ENCODE measurements at regions not wholly inside any gene's neighbourhood (a gene's known extent, or its start where the extent isn't known, plus 50 kb on each side); places are given as distances from the start of the nearest gene placed in this dataset.

DNA sequence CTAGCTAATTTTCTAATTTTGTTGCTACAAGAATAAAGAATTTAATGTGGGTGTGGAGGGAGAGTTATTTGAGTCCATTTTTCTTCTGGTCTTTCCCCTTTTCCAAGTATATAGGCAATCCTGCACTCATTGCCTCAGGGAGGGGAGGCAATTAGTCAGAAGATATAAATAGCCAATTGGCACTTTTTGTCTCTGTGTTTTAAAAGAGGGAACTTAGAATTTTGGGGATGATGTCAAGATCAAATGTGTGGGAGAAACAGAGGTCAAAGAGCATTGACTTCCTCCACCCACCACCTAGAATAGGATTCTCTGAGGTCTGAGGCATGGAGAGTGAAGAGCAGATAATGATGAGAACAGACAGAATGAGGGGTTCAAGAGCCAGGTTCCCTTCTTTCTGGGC lies 120.3 kb upstream of the ZC3H12C start:
- no peak for DNase-seq (ENCODE audit: low spot score)

DNA sequence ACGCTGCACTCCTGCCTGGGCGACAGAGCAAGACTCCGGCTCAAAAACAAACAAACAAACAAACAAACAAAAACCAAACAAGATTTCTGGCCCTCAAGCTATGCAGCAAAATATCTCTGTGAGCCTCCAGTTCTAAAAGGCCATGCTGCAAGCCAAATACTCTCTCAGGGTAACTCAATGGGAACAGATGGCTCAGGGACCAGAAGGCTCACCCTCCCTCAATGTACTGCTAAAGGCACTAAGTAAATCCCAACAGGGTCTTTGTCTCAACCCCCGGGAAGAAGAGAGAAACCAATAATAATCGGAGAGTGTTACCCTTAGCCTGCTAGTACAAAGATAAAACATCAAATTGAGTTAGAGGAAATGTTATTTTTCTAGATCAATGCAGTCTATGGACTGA lies 119.7 kb upstream of the ZC3H12C start:
- DNase-seq (ENCODE audit: low spot score), result no peak

DNA sequence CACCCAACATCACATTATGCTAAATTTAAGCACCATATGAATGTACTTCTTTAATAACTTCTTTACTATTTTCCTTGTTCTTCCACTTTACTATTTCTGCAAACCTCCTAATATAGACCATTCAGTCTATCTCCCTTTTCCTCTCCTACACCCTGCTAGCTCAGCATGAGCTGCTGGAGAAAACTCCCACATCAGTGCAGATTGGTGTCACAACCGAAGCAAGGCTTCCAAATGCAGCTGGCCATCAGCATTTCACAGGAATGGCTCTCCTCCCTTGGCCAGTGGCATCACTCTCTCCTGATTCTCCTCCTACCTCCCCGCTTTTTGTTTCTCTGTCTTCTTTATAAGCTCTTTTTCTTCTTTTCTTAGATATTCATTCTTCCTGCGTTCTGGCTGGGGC lies 118.7 kb upstream of the ZC3H12C start:
- no peak for DNase-seq (ENCODE audit: low spot score)

DNA sequence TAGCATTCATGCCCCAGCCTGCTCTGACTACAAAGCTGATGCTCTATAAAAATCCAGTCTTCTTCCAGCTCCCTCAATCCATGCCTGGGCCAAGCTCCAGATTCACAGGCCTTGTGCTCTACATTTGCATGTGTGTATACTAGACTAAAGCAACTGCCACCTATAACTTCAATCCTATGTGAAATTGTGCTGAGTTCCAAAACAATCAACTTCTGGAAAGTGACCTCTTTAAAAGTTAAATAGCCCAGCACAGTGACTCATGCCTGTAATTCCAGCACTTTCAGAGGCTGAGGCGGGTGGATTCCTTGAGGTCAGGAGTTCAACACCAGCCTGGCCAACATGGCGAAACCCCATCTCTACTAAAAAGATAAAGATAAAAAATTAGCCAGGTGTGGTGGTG lies 114.3 kb upstream of the ZC3H12C start:
- no peak for DNase-seq (ENCODE audit: low spot score)

DNA sequence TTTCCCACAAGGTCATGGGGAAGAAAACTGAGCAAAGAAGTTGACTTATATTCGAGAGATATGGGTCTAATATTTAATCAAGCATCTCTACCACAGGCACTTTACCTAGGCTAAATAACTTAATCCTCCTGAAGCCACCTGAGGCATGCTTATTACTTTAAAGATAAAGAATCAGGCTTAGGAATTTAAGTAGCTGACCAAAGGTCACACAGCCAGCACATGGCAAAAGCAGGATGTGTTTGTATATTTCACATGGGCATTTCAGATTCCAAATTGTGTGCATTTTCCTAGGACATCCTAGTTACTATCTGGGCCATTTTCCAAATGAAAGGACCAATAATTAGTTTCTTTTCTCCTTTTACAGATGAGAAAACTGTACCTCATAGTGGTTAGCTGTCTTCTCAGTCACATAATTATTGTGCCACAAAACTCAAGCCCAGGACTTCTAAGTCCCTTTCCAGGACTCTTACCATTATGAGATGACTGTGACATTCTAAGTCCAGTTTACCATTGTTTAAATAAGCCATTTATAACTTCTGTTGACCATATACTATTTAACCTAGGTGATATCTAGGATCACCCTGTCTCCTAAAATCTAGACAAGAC lies 112.1 kb upstream of the ZC3H12C start:
- no peak for DNase-seq (ENCODE audit: low spot score)

DNA sequence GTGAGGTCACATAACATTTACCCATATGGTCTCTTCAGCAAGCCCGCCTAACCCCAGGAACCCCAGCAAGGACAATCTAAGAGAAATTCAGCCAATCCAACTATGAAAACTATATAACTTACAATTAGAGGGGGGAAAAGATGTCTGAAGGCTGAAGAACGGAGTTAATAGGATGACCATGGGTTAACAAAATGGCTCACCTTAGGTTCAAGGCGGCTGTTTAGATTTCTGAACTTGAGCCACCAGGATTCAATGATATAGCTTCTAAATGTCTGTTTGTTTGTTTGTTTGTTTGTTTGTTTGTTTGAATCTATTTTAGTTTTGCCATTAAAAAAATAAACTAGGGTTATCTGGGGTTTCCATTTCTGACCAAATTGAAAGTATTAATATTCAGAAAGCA lies 109.8 kb upstream of the ZC3H12C start:
- DNase-seq (ENCODE audit: low spot score), result no peak

DNA sequence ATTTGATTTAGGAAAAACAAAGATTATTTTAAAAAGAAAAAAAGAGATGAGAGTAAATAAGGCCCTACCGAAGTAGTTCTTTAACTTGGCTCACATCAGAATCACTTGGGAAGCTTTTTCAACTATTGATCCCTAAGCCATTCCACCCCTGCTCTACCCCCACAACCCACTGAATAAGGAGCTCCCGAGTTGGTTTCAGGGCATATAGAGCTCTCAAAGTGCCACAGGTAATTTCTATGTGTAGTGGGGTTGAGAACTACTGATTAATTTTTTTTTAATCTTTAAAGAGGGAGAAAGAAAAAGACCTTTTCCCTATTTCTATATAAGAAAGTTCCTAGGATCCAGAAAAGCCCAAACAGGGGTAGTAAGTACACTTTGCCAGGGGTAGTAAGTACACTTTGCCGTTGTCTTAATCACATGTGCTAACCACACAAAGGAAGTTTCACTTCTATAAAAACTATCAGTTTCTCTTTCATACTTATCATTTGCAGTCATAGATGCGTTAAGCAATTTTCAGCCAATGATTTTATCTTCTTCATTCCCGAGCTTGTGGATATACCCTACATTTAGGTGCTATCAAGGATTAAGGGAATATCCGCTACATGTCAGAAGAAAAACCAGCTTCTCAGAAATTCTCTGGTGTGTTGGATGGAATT lies 108.4 kb upstream of the ZC3H12C start:
- DNase-seq (ENCODE audit: low spot score), result no peak

DNA sequence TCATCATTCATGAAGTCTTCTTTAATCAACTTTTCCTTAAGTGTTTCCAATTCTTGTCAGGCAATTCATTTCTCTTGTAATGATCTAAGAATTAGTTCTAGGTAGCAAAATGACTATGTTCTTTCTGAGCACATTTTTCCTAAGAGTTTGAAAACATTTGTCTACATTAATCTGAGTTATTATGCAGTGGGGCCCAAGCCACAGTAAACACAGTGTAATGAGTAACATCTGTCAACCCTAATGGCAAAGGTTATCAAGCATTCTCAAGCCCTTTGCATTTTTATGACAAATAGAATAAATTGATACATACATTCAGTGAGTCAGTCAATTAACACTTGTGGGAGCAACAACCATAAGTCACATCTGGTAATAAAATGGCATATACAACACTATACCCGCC lies 106.7 kb upstream of the ZC3H12C start:
- no peak for DNase-seq (ENCODE audit: low spot score)

DNA sequence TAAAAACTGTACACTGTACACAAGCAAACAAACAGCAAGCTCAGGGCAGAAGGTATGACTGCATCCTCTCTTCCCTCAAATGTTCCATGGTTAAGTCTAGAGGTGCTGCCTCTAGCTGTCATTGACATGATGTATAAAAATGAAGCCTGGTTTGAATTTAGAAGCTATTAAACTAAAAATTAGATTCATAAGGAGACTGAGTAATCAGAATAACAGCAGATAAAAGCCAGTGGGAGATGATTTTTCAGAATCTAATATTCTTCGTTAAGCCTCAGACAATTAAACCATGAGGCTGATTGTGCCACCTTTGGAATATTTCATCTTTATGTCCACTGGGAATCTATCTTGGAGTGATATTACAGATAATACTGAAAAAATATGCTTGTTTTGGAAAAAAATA lies 101.4 kb upstream of the ZC3H12C start:
- DNase-seq (ENCODE audit: low spot score), result no peak

DNA sequence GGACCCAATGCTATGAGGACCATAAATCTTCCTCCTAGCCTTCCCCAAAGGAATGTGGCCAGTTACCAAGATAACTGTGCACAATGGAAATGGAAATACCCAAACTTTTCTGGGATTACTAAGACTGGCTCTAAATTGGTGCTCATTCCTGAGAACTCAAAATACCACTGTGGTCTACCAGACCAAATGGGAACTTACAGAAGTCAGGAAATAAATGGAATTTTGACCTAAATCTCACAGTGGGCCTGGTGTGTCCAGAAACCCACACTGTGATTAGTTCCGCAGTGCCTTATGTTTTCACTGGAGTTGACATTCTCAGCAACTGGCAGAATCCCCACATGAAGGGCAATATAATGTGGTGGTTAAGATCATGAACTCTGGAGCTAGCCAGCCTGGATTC lies 99.4 kb upstream of the ZC3H12C start:
- DNase-seq (ENCODE audit: low spot score), result peak; percentile 60

DNA sequence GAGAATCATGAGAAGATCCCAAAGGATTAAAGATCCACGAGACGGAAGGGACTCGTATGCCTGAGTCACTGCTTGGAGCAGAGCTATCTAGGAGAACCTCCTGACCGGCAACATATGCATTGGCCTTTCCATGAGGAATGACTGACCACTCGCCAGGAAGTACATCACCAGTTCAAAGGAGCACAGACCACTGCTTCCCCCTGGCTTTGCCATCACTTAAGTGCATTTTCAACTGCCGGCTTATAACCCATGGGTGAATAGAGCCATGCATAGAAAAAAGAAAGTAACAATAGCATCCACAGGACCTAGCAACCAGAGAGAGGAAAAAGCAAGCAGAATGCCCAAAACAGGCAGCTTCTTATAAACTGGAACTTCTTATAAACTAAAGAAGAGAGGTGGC lies 98.3 kb upstream of the ZC3H12C start:
- DNase-seq (ENCODE audit: low spot score), result no peak

DNA sequence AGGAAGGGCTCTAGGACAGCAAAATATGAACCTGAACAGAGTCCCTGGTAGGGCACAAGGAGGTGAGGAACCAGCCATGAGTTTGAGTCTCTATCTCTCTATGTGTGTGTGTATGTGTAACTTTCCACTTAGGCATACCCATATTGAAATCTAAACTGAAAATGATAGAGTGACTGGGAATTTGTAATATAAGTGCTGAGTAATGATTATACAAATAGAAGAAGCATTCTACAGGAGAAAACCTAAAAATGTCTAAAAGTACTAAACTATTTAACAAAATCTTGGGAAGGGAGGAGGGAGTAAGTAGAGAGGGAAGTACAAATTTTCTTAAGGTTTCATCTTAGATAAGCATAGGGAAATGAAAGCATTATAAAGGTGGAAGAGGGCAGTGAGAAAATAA lies 97.1 kb upstream of the ZC3H12C start:
- DNase-seq (ENCODE audit: low spot score), result no peak

DNA sequence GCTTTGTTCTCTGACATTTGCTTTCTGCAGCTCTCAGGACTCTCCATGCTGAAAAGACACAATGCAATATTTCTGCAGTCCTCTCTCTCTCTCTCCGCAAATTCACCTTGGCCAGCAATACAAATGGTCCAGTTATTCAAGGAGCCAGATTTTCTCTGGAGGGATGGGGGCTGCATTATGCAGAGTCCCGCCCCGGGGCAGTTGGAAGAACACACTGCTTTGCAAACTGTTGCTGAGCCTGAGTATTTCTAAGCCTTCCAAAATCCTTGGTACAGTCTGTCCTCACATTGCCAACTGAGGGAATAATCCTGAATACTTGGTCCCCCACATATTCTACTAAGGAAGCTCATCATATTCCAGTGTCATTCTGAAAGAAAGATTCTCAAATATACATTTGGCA lies 94.3 kb upstream of the ZC3H12C start:
- no peak for DNase-seq (ENCODE audit: low spot score)

DNA sequence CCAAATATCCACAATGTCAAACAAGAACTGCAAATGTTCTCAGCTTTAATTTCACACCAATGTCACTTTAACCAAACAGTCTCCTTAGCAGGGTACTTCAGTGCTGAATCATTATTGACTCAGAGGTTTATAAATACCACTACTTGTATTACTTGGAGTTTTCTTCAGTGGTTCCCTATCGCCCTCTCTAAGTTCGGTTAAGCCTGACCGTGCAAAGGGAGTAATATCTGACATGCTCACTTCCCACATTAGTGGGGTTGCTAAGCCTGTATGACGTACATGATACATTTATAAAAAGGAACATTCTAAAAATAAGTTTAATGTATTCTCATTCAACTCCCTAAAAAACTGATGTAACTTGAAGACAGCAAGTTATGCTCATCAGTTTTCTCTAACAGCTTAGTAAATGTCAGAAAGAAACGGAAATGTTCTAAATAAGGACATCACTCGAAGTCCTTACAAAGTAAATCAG lies 93.1 kb upstream of the ZC3H12C start:
- DNase-seq (ENCODE audit: low spot score), result peak; percentile 89

DNA sequence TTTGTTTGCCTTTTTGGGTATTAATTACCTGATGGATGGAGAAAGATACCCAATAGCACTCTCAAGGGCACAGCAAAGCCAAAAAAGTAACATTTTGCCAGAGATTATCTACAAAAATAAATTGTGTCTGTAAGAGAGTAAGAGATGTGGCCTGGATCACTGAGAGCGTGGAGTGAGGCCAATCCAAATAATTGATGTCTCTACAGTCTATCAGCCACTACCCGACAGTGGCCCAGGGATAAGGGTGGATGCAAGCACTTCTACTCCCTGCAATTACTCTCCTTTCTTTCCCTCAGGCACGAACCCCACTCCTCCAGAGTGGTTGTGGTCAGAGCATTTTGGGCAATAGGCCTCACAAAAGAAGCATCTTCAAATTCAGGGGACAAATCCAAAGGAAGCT lies 92.3 kb upstream of the ZC3H12C start:
- DNase-seq (ENCODE audit: low spot score), result no peak

DNA sequence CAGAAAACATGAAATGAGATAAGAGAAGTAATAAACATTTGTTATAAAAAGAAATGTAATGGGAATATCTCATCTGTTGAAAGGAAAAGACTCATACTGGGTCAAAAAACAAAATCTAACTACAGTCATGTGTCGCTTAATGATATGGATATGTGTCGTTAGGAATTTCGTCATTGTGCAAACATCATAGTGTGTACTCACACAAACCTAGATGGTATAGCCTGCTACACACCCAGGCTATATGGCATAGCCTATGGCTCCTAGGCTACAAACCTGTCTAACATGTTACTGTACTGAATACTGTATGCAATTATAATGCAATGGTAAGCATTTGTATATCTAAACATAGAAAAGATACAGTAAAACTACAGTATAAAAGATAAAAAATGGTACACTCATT lies 89.8 kb upstream of the ZC3H12C start:
- no peak for DNase-seq (ENCODE audit: low spot score)

DNA sequence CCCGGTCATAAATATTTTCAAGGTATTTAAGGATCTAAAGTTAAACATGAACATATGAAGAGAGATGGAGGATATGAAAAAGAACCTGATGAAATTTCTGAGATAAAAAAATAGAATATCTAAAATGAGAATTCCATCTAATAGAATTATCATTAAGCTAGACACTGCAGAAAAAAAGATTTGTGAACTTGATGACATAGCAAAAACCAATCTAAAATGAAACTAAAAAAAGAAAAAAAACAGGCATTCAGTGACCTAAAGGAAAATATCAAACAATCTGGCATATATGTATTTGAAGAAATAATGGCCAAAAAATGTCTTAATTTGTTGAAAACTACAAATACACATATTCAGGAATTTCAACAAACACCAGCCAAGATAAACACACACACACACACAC lies 81.6 kb upstream of the ZC3H12C start:
- DNase-seq (ENCODE audit: low spot score), result no peak

DNA sequence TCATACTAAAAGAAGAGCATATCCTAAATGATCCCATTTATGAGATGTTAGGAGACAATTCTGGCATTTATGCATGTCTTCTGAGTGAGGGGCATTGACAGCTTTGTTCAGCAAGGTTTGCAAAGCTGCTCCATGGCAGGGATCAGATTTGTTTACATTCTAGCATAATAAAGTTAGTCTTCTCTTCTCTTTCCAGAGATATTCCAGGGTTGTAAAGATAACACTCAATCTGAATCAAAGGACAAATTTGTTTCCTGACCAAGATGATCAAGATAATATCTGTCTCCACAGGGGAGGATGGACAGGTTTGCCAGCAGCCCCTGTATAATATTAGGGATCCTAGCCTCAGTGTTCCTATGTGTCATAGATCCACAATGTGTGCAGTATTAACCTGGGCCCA lies 77.5 kb upstream of the ZC3H12C start:
- DNase-seq (ENCODE audit: low spot score), result no peak

DNA sequence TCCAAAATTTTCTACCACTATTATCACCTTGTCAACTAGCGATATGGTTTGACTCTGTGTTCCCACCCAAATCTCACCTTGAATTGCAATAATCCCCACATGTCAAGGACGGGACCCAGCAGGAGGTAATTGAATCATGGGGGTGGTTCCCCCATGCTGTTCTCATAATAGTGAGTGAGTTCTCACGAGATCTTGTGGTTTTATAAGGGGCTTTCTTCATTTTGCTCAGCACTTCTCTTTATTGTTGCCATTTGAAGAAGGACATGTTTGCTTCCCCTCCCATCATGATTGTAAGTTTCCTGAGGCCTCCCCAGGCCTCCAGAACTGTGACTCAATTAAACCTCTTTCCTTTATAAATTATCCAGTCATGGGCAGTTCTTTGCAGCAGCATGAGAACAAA lies 73.5 kb upstream of the ZC3H12C start:
- DNase-seq (ENCODE audit: low spot score), result no peak

DNA sequence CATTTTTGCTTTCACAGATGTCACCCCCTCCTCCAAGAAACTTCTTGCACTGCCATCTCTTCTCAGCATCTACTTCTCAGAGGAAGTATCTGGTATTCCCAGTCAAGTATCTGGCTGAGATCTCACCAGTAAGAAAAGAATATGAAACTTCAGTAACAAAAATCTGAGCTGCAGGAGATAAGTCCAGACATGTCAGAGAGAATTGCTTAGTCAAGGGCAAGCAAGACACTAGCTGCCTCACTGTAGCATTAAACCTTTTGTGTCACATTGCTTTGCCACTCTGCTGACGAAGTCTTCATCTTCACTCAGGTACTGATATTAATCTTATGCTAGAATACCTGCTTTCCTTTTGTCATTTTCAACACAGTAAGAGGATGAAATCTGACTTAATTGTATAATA lies 70.6 kb upstream of the ZC3H12C start:
- no peak for DNase-seq (ENCODE audit: low spot score)

DNA sequence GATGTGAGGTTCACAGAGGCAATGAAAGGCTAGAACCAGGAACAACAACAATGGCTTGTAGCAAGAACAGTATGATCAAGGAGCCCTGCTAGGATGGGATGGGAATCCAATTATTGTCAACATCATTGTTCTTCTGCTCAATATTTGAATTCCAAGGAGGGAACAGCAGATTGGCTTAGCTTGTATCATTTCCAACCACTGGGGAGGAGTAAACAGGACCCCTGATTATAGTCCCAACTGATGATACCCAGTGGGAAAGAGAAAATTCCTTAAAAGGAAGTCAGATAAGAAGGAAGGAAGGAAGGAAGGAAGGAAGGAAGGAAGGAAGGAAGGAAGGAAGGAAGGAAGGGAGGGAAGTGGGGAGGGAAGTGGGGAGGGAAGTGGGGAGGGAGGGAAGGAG lies 69.5 kb upstream of the ZC3H12C start:
- DNase-seq (ENCODE audit: low spot score), result no peak

DNA sequence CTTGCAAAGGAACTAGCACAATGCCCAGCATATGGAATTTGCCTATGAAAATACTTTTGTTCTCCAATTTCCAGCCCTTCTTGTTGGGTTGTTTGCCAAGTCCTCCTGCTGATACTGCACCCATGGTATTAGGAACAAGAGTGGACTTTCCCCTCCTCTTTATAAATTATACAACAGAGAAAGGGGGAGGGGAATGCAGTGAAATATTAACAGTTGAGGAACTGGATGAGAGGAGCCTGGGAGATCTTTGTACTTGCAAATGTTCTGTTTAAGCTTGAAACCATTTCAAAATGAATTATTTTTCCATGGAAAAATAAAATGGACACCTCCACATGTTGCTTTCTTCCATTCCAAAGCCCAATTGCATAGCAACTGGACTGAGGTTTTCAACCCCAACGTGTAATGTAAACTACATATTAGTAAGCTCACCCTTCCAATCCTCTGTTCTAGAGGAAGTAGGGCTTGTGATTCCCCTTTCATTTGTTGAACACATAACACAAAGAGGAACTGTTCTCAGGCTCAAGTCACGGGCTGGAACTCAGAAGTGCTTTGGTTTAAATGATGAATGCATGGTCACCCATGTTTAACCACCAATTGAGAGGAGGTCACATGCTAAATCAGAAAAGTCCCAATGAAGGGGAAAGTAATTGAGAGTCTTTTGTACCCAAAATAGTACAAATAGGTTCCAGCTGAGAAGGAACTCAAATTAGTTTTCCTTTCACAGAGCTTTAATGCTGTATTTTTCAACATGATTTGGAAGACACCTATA lies 66.2 kb upstream of the ZC3H12C start:
- DNase-seq (ENCODE audit: low spot score), result no peak

DNA sequence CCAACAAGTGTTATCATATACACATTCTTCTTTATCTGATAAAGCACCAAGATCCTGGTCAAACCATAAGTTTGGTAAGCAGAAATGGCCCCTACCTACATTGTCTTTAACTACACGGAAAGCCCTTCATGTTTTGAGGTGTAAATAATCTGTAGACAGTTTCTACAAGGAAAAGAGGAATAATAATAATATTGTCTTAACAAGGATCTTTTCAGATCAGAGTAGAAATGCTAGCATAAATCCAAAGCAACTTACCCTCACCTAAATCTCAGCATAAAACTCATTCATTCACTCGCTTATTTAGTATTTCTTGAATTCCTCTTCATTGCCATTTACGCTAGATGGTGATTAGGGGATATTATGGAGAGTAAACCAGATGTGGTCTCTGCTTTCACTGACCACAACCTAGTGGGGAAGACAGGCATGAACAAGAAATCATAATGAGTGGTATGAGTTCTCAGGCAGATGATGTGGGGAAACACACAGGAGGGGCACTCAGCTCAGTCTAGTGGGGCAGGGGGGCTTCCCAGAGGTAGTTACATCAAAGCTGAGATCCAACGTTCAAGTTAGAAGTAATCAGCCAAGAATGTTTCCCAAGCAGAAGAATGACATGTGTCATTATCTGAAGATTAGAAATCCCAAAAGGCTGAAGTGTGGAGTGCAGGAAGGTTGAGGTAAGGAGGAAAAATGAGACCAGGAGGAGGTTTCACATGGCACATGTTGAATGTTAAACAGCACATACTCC lies 65.4 kb upstream of the ZC3H12C start:
- no peak for DNase-seq (ENCODE audit: low spot score)

Measured in AG08395 (cell line).